Lung (tissue), 11 donors: ENCODE measurements at regions not wholly inside any gene's neighbourhood (a gene's known extent, or its start where the extent isn't known, plus 50 kb on each side); places are given as distances from the start of the nearest gene placed in this dataset.
A peak's percentile ranks its signal among the peaks of the same experiment; 100 is the strongest.

Experiments used
- ATAC-seq: fragments of 200-7000 bp; cut with Tn5 transposase; one replicate; pipeline ENCODE4 v1.9.1; 2020; ENCODE audit warnings: moderate number of reproducible peaks; ENCODE audit not compliant: insufficient read depth, low FRiP score
- DNase-seq, 3 donors: peaks; one replicate each; pipeline ENCODE4 v3.0.0-alpha.2; 2013 to 2017
- H3K27ac ChIP-seq, 2 donors: one replicate each; pipeline ENCODE4 v1.5.1; 2013; ENCODE audit warnings: mild to moderate bottlenecking in 2 of 2, moderate library complexity in 2 of 2, control low read depth in 1 of 2, inconsistent platforms in 1 of 2, low read depth in 1 of 2, low read length in 1 of 2
- H3K27me3 ChIP-seq, 3 donors: one replicate each; pipeline ENCODE4 v1.5.1; 2013; ENCODE audit warnings: low read length in 2 of 3; ENCODE audit not compliant: control insufficient read depth in 3 of 3, insufficient read depth in 3 of 3
- H3K36me3 ChIP-seq, 4 donors: one replicate each; pipeline ENCODE4 v1.5.1; 2013; ENCODE audit warnings: low read length in 4 of 4, mild to moderate bottlenecking in 1 of 4, moderate library complexity in 1 of 4; ENCODE audit not compliant: control insufficient read depth in 4 of 4, insufficient read depth in 4 of 4
- H3K4me1 ChIP-seq, 5 donors: one replicate each; pipeline ENCODE4 v1.5.1; 2013; ENCODE audit warnings: low read length in 5 of 5, mild to moderate bottlenecking in 2 of 5, moderate library complexity in 1 of 5; ENCODE audit not compliant: control insufficient read depth in 5 of 5, insufficient read depth in 5 of 5
- H3K4me3 ChIP-seq: one replicate; pipeline ENCODE4 v1.5.1; 2013; ENCODE audit warnings: mild to moderate bottlenecking, control low read depth, moderate library complexity
- H3K9ac ChIP-seq, 2 donors: one replicate each; pipeline ENCODE4 v1.5.1; 2013; ENCODE audit warnings: low read length in 2 of 2, control low read depth in 1 of 2; ENCODE audit not compliant: insufficient read depth in 1 of 2
- H3K9me3 ChIP-seq, 4 donors: one replicate each; pipeline ENCODE4 v1.5.1; 2013; ENCODE audit warnings: low read length in 3 of 4, mild to moderate bottlenecking in 1 of 4, moderate library complexity in 1 of 4; ENCODE audit not compliant: control insufficient read depth in 4 of 4, insufficient read depth in 3 of 4
- CTCF ChIP-seq: IDR thresholded peaks from 2 replicates; pipeline ENCODE4 v1.5.1; 2012; ENCODE audit warnings: mild to moderate bottlenecking; ENCODE audit errors: control extremely low read depth, extremely low read depth
- WGBS, 2 donors: extraction: QIAGEN DNeasy Blood & Tissue Kit; methylation state at CpG; one replicate each; pipeline ENCODE4 v1.1.7; 2013; 5-methylcytosine and 5-hydroxymethylcytosine counted together
- donor health status: control.
- donor health status: control.
- donor health status: Bipolar disorder and iron deficiency.
- donor health status: healthy.
- donor health status: DM: yes; HTN: yes; CAD: no.

GRCh38 chr11:116500026-116500946, 272.5 kb downstream of the BUD13 start:
- peaks cover 0 to 17% (median 0%) of the 10 kb centered on the region in 5 donors for H3K4me1 ChIP-seq
- H3K9ac ChIP-seq = no peak overlapping the region
- TF ChIP-seq CTCF = no peak
- H3K9me3 ChIP-seq = peaks cover 0 to 3% (median 0%) of the 10 kb centered on the region in 4 donors
- no peak overlapping the region for H3K27ac ChIP-seq
- DNase-seq (peak in 1 of 3 donors; percentile 4), ATAC-seq (no peak)
- WGBS, 2 donors = 36 to 44% methylated on average over 45 of the region's 45 CpGs
- no peaks in the 10 kb centered on the region for H3K36me3 ChIP-seq
- H3K4me3 ChIP-seq = no peak overlapping the region
- peaks cover 0 to 5% (median 4%) of the 10 kb centered on the region in 3 donors for H3K27me3 ChIP-seq

- no peak overlapping the region for H3K27ac ChIP-seq
- H3K36me3 ChIP-seq = no peaks in the 10 kb centered on the region
- peaks cover 0 to 12% (median 0%) of the 10 kb centered on the region in 5 donors for H3K4me1 ChIP-seq
- H3K9ac ChIP-seq = no peak overlapping the region
- peaks cover 0 to 3% (median 0%) of the 10 kb centered on the region in 4 donors for H3K9me3 ChIP-seq
- WGBS, 2 donors = 24 to 26% methylated on average over 17 of the region's 17 CpGs
- H3K27me3 ChIP-seq = peaks cover 0 to 5% (median 4%) of the 10 kb centered on the region in 3 donors
- ATAC-seq = peak; percentile 54
- TF ChIP-seq CTCF = peak; percentile 30
- no peak overlapping the region for H3K4me3 ChIP-seq
- DNase-seq = peak; percentile 76 to 85 (median 84)
Measured at GRCh38 chr11:116499396-116500003, 273.3 kb downstream of the BUD13 start.

- no peak for DNase-seq
- Histone ChIP-seq H3K27me3 (peaks cover 0 to 5% (median 4%) of the 10 kb centered on the region in 3 donors), H3K4me3 (no peak overlapping the region), H3K9ac (no peak overlapping the region), H3K36me3 (no peaks in the 10 kb centered on the region), H3K9me3 (peaks cover 0 to 3% (median 0%) of the 10 kb centered on the region in 4 donors), H3K4me1 (peaks cover 0 to 12% (median 0%) of the 10 kb centered on the region in 5 donors), H3K27ac (no peak overlapping the region)
- WGBS, 2 donors = 83 to 85% methylated on average over 6 of the region's 6 CpGs
- ATAC-seq = no peak
- no peak for TF ChIP-seq CTCF
Measured at GRCh38 chr11:116498161-116498560, 274.6 kb downstream of the BUD13 start.
